GM19043 (cell line): ENCODE measurements at regions not wholly inside any gene's neighbourhood (a gene's known extent, or its start where the extent isn't known, plus 50 kb on each side); places are given as distances from the start of the nearest gene placed in this dataset.
"Not testable (repeated sequence)": the region's sequence is repeated elsewhere in the genome, so short reads cannot be mapped to it uniquely, and the experiment has no call there.

ENCODE experiments used
- ATAC-seq: cut with Tn5 transposase; IDR thresholded peaks from one replicate; pipeline ENCODE4 v1.9.1; 2021; ENCODE audit warnings: low read depth; ENCODE audit not compliant: unreplicated experiment

DNA sequence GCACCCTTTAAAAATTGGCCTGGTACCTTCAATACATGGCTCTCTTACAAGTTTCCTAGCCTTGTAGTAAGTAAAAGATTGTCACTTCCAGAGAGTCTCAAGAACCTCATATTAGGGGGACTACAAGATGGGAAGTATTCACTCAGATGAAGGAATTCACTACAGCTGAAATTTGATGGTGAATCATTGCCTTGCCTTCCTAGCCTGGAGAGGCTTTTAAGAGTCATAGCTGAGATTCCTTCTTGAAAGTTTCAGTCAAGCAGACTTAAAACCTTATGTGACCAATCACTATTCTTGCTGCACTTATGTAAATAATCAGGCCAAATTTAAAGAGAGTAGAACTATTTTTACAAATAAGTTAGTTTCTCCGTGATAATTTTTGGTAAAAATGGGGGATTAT lies 451.6 kb downstream of the TRHDE start:
- ATAC-seq = no peak

DNA sequence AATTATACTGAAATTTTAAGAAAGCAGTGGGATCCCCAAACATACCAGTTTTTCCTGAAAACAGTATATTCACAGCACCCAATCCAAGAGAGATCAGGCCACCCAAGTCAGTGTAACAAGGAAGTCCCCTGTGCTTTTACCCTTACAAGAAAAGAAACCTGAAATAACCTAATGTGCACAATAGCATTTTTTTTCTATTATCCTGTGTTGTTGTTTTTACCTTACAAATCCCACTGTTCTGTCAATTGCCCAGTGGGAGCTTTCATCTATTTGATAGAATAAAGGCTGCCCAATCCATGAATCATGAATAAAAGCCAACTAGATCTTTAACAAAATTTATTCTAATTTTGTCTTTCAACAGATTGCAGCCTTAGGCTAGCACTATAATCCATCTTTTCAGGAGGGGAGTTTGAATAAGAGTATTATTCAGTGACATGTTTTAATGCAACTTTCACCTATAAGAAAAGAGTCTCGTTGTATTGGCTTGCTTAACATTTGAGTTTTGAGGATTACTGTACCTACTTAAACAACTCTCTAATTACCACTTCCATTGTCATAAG lies 457.4 kb downstream of the TRHDE start:
- ATAC-seq = no peak

DNA sequence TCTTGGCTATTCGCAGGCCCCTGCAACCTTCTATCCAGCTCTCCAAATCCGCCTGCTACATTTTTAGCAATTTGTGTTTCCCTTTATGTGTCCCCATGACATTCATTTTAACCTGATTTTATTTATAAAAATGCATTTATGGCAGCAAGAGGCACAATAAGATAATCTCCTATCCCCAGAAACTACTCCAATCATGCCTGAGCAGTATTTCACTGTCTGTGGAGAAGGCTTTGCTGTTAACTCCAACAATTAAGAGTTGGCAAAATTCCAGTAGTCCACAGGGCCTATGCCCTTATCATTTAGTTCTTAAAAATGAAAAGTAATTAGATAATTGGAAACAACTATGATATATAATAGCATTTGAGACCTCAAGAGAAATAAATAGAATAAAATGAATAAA lies 462.4 kb downstream of the TRHDE start:
- no peak for ATAC-seq

- no peak for ATAC-seq
These were observed 466.6 kb downstream of the TRHDE start for GRCh38 chr12:72738811-72739210.

DNA sequence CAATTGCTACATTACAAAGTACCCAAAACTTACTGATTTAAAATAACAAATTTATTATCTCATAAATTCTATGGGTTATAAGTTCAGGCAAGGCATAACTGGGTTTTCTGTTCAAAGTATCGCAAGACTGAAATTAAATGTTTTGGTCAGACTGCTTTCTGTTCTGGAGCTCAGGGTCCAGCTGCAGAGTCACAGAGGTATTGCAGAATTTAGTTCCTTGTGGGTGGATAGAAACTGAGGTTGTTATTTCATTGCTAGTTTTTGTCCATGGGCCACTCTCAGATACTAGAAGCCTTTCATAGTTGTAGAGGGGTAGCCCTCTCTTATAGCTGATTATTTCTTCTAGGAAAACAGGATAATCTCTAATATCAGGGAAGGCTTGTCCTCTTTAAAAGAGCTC lies 467.9 kb downstream of the TRHDE start:
- no peak for ATAC-seq

- ATAC-seq = no peak
These were observed 470.4 kb downstream of the TRHDE start for GRCh38 chr12:72742568-72742967.

DNA sequence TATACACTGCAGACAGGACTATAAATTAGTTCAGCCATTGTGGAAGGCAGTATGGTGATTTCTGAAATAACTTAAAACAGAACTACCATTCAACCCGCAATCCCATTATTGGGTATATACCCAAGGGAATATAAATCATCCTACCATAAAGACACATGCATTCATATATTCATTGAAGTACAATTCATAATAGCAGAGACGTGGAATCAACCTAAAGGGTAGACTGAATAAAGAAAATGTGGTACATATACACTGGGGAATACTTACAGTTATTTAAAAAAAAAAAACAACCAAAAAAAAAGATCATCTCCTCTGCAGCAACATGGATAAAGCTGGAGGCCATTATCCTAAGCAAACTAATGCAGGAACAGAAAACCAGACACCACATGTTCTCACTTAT lies 473.9 kb downstream of the TRHDE start:
- no peak for ATAC-seq

DNA sequence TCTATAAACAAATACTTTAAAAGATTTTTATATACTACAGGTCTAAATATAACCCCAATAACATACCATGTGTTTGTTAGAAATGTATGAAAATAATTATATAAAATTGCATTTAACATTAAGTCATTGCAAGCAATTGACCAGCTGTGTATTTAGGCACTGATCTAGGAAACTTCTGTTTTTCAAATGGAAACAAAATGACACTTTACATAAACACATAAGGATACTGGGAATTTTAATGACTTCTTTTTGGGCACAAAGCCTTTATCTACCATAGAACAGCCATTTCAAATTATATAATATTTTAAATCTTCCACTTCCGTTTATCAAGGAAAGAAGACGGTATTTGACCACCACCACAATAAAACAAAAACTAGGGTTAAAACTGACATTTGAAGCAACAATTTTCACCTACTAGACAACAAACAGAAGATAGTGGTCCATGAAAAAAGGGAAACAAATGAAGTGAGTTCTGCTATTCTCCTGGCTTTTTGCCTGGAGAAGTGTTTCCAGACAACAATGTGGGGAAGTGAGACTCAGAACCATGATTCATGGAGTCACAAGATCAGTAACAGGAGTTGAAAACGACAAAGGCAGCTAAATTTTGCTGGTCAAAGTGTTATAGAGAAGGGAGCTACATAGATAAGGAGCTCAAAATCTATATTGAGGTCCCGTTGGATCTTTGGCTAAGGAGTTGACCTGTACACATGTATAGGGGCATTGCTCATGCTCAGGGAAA lies 475.1 kb downstream of the TRHDE start:
- no peak for ATAC-seq

- ATAC-seq = no peak
These were observed 476.8 kb downstream of the TRHDE start for GRCh38 chr12:72748971-72749370.

GRCh38 chr12:72753571-72753970 lies 481.4 kb downstream of the TRHDE start:
- no peak for ATAC-seq

GRCh38 chr12:72754026-72754425 lies 481.9 kb downstream of the TRHDE start:
- ATAC-seq = not testable (repeated sequence)

GRCh38 chr12:72766517-72766916 lies 494.3 kb downstream of the TRHDE start:
- no peak for ATAC-seq

DNA sequence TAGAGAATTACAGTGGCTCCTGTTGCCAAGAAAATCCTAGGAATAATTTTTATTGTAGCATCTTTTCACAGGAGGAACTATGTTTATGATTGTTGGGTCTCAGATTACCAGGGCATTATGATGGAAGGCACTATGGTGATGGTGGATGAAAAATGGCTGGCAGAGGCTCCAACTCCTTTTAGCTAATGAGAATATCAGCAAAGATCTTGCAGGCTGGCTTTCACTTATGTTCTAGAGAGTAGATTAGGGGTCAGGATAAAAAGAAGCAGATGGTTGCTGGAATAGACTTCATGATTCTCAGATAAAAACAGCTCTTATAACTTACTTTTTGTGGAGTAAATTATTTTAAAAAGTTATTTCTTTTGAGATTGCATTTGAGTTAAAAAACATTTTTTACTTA lies 501.9 kb downstream of the TRHDE start:
- no peak for ATAC-seq

DNA sequence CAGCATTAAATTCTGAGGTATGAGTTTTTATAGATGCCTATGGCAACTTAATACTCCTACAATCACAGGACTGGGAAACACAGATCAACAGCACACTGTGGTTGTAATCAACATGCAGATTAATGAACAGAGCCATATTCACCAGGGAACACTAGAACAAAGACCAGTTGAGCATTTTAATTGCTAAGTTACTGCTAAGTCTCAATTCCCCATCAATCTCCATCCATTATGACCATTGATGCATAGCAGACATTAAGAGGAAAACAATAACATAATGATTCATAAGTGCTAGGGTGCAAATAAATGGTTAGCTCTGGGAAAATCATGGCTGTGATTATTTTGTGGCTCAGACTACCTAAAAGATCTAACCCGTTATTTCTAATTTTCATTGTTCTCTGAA lies 505.6 kb downstream of the TRHDE start:
- ATAC-seq = no peak

DNA sequence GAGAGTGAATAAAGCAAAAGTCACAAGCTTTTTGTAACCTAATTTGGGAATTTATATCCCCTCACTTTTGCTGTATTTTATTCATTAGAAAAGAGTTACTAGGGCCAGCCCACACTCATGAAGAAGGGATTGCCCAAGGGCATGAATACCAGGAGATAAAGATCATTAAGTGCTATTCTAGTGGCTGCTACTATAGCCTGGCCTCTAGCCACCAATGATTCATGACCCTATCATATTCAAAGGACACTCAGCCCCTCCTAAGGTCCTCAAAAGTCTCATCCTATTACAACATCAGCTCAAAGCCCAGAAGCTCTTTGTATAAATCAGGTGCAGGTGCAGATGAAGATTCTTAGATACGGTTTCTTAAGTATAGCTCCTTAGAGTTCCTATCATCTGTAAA lies 518.1 kb downstream of the TRHDE start:
- ATAC-seq = no peak

- ATAC-seq = no peak
These were observed 520.7 kb downstream of the TRHDE start for GRCh38 chr12:72792889-72793288.

- ATAC-seq = no peak
These were observed 521.6 kb downstream of the TRHDE start for GRCh38 chr12:72793796-72794195.

DNA sequence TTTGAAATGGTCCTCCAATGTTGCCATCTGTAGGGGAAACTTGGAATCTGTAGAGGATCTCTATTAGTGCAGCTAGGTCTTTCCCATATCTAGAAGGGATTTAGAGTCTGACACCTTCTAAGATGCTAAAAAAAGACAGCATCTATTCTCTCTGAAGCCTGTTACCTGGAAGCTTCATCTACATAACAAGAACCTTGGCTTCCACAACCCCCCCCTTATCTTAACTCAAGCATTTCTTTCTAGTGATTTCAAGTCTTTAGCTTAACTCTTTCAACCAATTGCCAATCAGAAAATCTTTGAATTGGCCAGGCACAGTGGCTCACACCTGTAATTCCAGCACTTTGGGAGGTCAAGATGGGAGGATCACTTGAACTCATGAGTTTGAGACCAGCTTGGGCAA lies 543.3 kb downstream of the TRHDE start:
- ATAC-seq = no peak

DNA sequence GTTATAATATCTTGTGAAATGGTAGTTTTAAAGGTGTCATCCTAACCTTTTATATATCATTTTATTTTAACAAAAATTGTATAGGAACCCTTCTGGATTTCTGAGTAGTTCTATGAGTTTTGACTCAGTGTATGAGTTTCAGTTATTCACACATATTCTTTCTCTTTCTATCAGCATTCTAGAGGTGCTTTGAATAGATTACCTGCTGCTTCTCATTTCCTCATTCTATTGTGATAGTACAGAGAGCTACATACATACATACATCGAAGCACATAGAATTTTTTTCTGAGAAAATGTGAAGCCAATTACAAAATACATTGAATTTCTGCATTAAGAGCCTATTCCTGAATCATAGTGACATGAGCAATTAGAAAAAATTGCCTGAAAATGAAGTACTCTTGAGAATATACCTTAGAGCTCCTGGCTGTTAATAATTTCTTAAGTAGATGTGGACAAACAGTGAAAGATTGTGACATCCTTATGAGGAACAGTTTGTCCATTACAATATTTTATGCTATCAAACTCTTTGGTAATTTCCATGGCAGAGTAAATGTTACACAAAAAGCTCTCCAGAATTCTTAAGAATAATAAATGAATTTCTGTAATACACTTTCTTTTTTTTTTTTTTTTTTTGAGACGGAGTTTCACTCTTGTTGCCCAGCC lies 556.6 kb downstream of the TRHDE start:
- no peak for ATAC-seq

GRCh38 chr12:72829838-72830237 lies 557.7 kb downstream of the TRHDE start:
- no peak for ATAC-seq

DNA sequence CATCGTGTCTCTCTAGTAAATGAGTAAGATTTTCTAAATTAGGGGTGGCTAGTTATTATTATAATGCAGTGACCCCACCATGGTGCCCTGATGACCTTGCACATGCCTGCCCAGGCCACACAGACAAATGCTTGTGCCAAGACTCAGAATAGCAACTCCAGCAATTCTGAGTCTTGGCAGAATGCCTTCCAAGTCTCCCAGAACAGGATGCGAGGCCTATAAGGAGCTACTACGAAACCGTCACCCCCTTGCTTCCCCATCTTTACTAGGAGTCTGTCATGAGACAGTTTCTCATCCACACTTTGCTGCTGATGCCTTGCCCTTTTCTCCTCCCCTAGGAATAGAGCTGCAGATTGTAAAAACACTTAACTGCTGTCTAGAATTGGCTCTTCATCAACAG lies 559.9 kb downstream of the TRHDE start:
- no peak for ATAC-seq

DNA sequence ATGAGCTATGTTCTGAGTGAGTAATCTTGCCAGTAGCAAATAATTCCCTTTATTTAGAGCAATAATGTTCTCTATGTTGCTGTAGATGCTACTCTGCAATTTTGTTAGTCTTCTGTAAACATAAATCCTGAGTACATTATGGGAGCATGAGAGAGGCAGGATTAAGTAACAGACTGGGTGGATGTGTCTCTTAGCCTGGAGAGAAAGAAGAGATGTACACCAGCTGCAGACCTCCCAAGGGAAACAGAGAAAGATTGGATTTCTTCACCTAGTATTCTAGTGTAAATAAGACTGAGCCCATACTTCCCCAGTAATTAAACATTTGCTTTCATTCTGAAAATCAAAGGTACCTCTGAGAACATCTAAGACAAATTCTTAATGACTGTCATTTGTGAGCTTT lies 564.0 kb downstream of the TRHDE start:
- ATAC-seq = no peak
